Mesendoderm (in vitro differentiated cells): ENCODE measurements at regions not wholly inside any gene's neighbourhood (a gene's known extent, or its start where the extent isn't known, plus 50 kb on each side); places are given as distances from the start of the nearest gene placed in this dataset.

ENCODE experiments used
- DNase-seq: peaks from one replicate; pipeline ENCODE4 v3.0.0; 2013
- H2AK5ac ChIP-seq: 2 replicates; pipeline ENCODE4 v1.6.1; 2013; ENCODE audit warnings: low read length, inconsistent platforms
- H2BK120ac ChIP-seq: 2 replicates; pipeline ENCODE4 v1.6.1; 2013; ENCODE audit warnings: low read depth, mild to moderate bottlenecking, low read length, moderate library complexity, mixed read lengths
- H2BK15ac ChIP-seq: replicated peaks from 2 replicates; pipeline ENCODE4 v1.6.1; 2013; ENCODE audit warnings: low read depth, mild to moderate bottlenecking, moderate library complexity
- H2BK5ac ChIP-seq: 2 replicates; pipeline ENCODE4 v1.6.1; 2013; ENCODE audit warnings: low read length, inconsistent platforms
- H3K18ac ChIP-seq: 2 replicates; pipeline ENCODE4 v1.6.1; 2013; ENCODE audit warnings: mild to moderate bottlenecking, low read length, mixed read lengths
- H3K23ac ChIP-seq: one replicate; pipeline ENCODE4 v1.6.1; 2013; ENCODE audit warnings: low read length
- H3K27ac ChIP-seq: 2 replicates; pipeline ENCODE4 v1.5.1; 2013; ENCODE audit warnings: low read depth, mild to moderate bottlenecking, inconsistent platforms, low read length, moderate library complexity
- H3K27me3 ChIP-seq: 2 replicates; pipeline ENCODE4 v1.6.1; 2013; ENCODE audit warnings: low read length, control low read depth, mild to moderate bottlenecking, inconsistent platforms; ENCODE audit not compliant: insufficient read depth, poor library complexity
- H3K36me3 ChIP-seq: 2 replicates; pipeline ENCODE4 v1.6.1; 2013; ENCODE audit warnings: low read length, inconsistent platforms; ENCODE audit not compliant: control insufficient read depth, insufficient read depth
- H3K4ac ChIP-seq: one replicate; pipeline ENCODE4 v1.6.1; 2013; ENCODE audit warnings: low read depth, mild to moderate bottlenecking, low read length, moderate library complexity
- H3K4me1 ChIP-seq: 2 replicates; pipeline ENCODE4 v1.6.1; 2013; ENCODE audit warnings: low read depth, low read length, inconsistent platforms; ENCODE audit not compliant: control insufficient read depth
- H3K4me2 ChIP-seq: 2 replicates; pipeline ENCODE4 v1.6.1; 2013; ENCODE audit warnings: low read length
- H3K4me3 ChIP-seq: 2 replicates; pipeline ENCODE4 v1.5.1; 2013; ENCODE audit warnings: mild to moderate bottlenecking, low read length
- H3K56ac ChIP-seq: one replicate; pipeline ENCODE4 v1.6.1; 2013; ENCODE audit warnings: low read length
- H3K79me1 ChIP-seq: 2 replicates; pipeline ENCODE4 v1.6.1; 2013; ENCODE audit warnings: low read length, inconsistent platforms
- H3K79me2 ChIP-seq: 2 replicates; pipeline ENCODE4 v1.6.1; 2013; ENCODE audit warnings: mild to moderate bottlenecking, low read length; ENCODE audit not compliant: control insufficient read depth, insufficient read depth
- H3K9ac ChIP-seq: 2 replicates; pipeline ENCODE4 v1.6.1; 2013; ENCODE audit warnings: low read length, inconsistent platforms
- H4K5ac ChIP-seq: one replicate; pipeline ENCODE4 v1.6.1; 2013; ENCODE audit warnings: low read length
- H4K8ac ChIP-seq: one replicate; pipeline ENCODE4 v1.6.1; 2013; ENCODE audit warnings: low read depth, mild to moderate bottlenecking, control low read depth, low read length, moderate library complexity
- WGBS: extraction: QIAGEN DNeasy Blood & Tissue Kit; methylation state at CpG from one replicate; pipeline ENCODE4 v1.1.7; 2013; ENCODE audit warnings: low lambda C conversion rate, missing lambda C conversion rate; ENCODE audit not compliant: insufficient coverage; ENCODE audit errors: extremely low coverage; 5-methylcytosine and 5-hydroxymethylcytosine counted together

- no peak overlapping the region for H3K18ac ChIP-seq
- H3K4me2 ChIP-seq: no peak overlapping the region
- DNase-seq: no peak
- H3K27me3 ChIP-seq: no peaks in the 10 kb centered on the region
- no peak overlapping the region for H4K5ac ChIP-seq
- H3K79me2 ChIP-seq: no peaks in the 10 kb centered on the region
- no peaks in the 10 kb centered on the region for H3K4me1 ChIP-seq
- H3K79me1 ChIP-seq: no peaks in the 10 kb centered on the region
- no peaks in the 10 kb centered on the region for H3K36me3 ChIP-seq
- no peak overlapping the region for H2AK5ac ChIP-seq
- no peak overlapping the region for H2BK120ac ChIP-seq
- peak overlapping the region; percentile 70 for H3K4ac ChIP-seq
- H2BK5ac ChIP-seq: no peak overlapping the region
- H2BK15ac ChIP-seq: no peak overlapping the region
- H3K56ac ChIP-seq: no peak overlapping the region
- no CpG with 5 or more reads among the region's 4 CpGs for WGBS
- no peak overlapping the region for H4K8ac ChIP-seq
- no peak overlapping the region for H3K4me3 ChIP-seq
- no peak overlapping the region for H3K9ac ChIP-seq
- no peak overlapping the region for H3K27ac ChIP-seq
- no peak overlapping the region for H3K23ac ChIP-seq
Observed at GRCh38 chr10:93166134-93166533, 92.4 kb downstream of the CYP26A1 start.

DNA sequence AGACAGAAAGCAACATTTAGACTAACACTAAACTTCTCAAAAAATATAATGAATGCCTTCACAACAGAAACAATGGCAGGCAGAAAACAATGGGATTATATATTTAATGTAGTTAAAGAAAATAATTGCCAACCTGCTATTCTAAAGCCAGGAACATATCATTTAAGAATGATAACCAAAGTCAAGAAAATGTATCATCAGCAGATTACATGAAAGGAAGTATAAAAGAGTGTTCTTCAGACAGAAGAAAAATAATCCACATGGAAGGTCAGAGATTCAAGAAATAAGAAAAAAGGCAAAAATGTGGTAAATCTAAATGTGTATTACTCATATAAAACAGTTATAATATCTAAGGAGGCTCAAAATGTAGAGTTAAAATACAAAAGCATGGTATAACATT is 98.1 kb downstream of the CYP26A1 start:
- no peak overlapping the region for H3K23ac ChIP-seq
- H3K27me3 ChIP-seq: no peaks in the 10 kb centered on the region
- H2BK5ac ChIP-seq: no peak overlapping the region
- no peaks in the 10 kb centered on the region for H3K36me3 ChIP-seq
- H3K79me2 ChIP-seq: no peaks in the 10 kb centered on the region
- H2BK120ac ChIP-seq: no peak overlapping the region
- DNase-seq: no peak
- H3K18ac ChIP-seq: no peak overlapping the region
- H3K27ac ChIP-seq: no peak overlapping the region
- H2BK15ac ChIP-seq: no peak overlapping the region
- no peaks in the 10 kb centered on the region for H3K79me1 ChIP-seq
- no peak overlapping the region for H3K4me3 ChIP-seq
- no peak overlapping the region for H3K4ac ChIP-seq
- no peak overlapping the region for H3K4me2 ChIP-seq
- H3K4me1 ChIP-seq: no peaks in the 10 kb centered on the region
- no peak overlapping the region for H3K9ac ChIP-seq
- no peak overlapping the region for H4K5ac ChIP-seq
- no peak overlapping the region for H2AK5ac ChIP-seq
- H4K8ac ChIP-seq: no peak overlapping the region
- no peak overlapping the region for H3K56ac ChIP-seq

- no peaks in the 10 kb centered on the region for H3K36me3 ChIP-seq
- no peak overlapping the region for H4K8ac ChIP-seq
- no peak overlapping the region for H2AK5ac ChIP-seq
- no peaks in the 10 kb centered on the region for H3K79me2 ChIP-seq
- DNase-seq: no peak
- H2BK120ac ChIP-seq: no peak overlapping the region
- no peak overlapping the region for H3K27ac ChIP-seq
- no peaks in the 10 kb centered on the region for H3K79me1 ChIP-seq
- no peak overlapping the region for H3K4me3 ChIP-seq
- WGBS: no CpG with 5 or more reads among the region's 10 CpGs
- no peak overlapping the region for H3K9ac ChIP-seq
- H3K56ac ChIP-seq: no peak overlapping the region
- no peak overlapping the region for H2BK5ac ChIP-seq
- no peak overlapping the region for H3K23ac ChIP-seq
- H3K4me2 ChIP-seq: no peak overlapping the region
- H3K27me3 ChIP-seq: no peaks in the 10 kb centered on the region
- H3K4me1 ChIP-seq: peaks cover 2% of the 10 kb centered on the region
- no peak overlapping the region for H3K18ac ChIP-seq
- no peak overlapping the region for H3K4ac ChIP-seq
- no peak overlapping the region for H4K5ac ChIP-seq
- peak overlapping the region; percentile 66 for H2BK15ac ChIP-seq
Observed at GRCh38 chr10:93173967-93174845, 100.5 kb downstream of the CYP26A1 start.

DNA sequence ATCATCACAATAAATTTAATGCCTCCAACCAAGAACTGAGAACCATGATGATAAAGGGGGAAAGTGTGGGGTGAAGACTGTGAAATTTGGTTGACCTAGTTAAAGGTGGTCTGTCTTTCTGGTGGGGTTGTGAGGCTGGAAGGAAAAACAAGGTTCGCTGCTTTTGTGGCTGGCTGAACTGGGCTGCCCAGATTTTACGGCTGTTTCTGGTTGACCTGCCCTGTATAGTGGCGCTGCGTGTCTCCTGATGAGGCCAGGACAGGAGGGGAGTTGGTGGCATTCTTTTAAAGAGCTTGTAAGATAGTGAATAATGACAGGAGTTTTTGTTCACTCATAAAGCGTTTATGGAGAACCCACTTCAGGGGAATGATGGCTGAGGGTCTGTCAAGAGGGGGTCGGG is 101.8 kb downstream of the CYP26A1 start:
- peak overlapping the region; percentile 72 for H3K4ac ChIP-seq
- H4K5ac ChIP-seq: no peak overlapping the region
- H3K27ac ChIP-seq: no peak overlapping the region
- no peak overlapping the region for H3K4me3 ChIP-seq
- no peaks in the 10 kb centered on the region for H3K79me1 ChIP-seq
- H3K23ac ChIP-seq: no peak overlapping the region
- no peak for DNase-seq
- H2BK15ac ChIP-seq: peak overlapping the region; percentile 46
- H2BK5ac ChIP-seq: no peak overlapping the region
- no peak overlapping the region for H3K4me2 ChIP-seq
- H3K36me3 ChIP-seq: no peaks in the 10 kb centered on the region
- H2BK120ac ChIP-seq: no peak overlapping the region
- H2AK5ac ChIP-seq: no peak overlapping the region
- H3K9ac ChIP-seq: no peak overlapping the region
- H3K27me3 ChIP-seq: no peaks in the 10 kb centered on the region
- H4K8ac ChIP-seq: no peak overlapping the region
- H3K79me2 ChIP-seq: no peaks in the 10 kb centered on the region
- H3K4me1 ChIP-seq: peaks cover 2% of the 10 kb centered on the region
- peak overlapping the region; percentile 25 for H3K18ac ChIP-seq
- WGBS: no CpG with 5 or more reads among the region's 6 CpGs
- H3K56ac ChIP-seq: no peak overlapping the region

- Histone ChIP-seq H3K79me2 (no peaks in the 10 kb centered on the region), H3K79me1 (no peaks in the 10 kb centered on the region), H3K4me3 (no peak overlapping the region), H3K18ac (peak overlapping the region; percentile 4), H2BK5ac (peak overlapping the region; percentile 66), H4K8ac (no peak overlapping the region), H3K27me3 (no peaks in the 10 kb centered on the region), H2AK5ac (no peak overlapping the region), H3K56ac (peak overlapping the region; percentile 44), H3K4ac (no peak overlapping the region), H3K4me1 (peaks cover 6% of the 10 kb centered on the region), H3K36me3 (no peaks in the 10 kb centered on the region), H3K4me2 (no peak overlapping the region), H4K5ac (no peak overlapping the region), H3K27ac (peak overlapping the region; percentile 33), H2BK15ac (no peak overlapping the region), H2BK120ac (no peak overlapping the region), H3K23ac (no peak overlapping the region), H3K9ac (no peak overlapping the region)
- no peak for DNase-seq
Observed at GRCh38 chr10:93177511-93177910, 103.8 kb downstream of the CYP26A1 start.

GRCh38 chr10:93178226-93178625 is 104.5 kb downstream of the CYP26A1 start:
- no peak overlapping the region for H3K9ac ChIP-seq
- peak overlapping the region; percentile 45 for H3K18ac ChIP-seq
- H3K36me3 ChIP-seq: no peaks in the 10 kb centered on the region
- no peak overlapping the region for H3K4me3 ChIP-seq
- no peaks in the 10 kb centered on the region for H3K79me2 ChIP-seq
- H4K8ac ChIP-seq: no peak overlapping the region
- H3K27me3 ChIP-seq: no peaks in the 10 kb centered on the region
- H2AK5ac ChIP-seq: no peak overlapping the region
- no peak for DNase-seq
- H2BK120ac ChIP-seq: no peak overlapping the region
- H3K23ac ChIP-seq: no peak overlapping the region
- no peak overlapping the region for H3K27ac ChIP-seq
- no peak overlapping the region for H2BK5ac ChIP-seq
- H3K4me2 ChIP-seq: no peak overlapping the region
- H3K79me1 ChIP-seq: no peaks in the 10 kb centered on the region
- no peak overlapping the region for H4K5ac ChIP-seq
- H3K56ac ChIP-seq: no peak overlapping the region
- no peak overlapping the region for H3K4ac ChIP-seq
- H3K4me1 ChIP-seq: peaks cover 6% of the 10 kb centered on the region
- no peak overlapping the region for H2BK15ac ChIP-seq
